ENCODE measurements at regions not wholly inside any gene's neighbourhood (a gene's known extent, or its start where the extent isn't known, plus 50 kb on each side); places are given as distances from the start of the nearest gene placed in this dataset.

DNA sequence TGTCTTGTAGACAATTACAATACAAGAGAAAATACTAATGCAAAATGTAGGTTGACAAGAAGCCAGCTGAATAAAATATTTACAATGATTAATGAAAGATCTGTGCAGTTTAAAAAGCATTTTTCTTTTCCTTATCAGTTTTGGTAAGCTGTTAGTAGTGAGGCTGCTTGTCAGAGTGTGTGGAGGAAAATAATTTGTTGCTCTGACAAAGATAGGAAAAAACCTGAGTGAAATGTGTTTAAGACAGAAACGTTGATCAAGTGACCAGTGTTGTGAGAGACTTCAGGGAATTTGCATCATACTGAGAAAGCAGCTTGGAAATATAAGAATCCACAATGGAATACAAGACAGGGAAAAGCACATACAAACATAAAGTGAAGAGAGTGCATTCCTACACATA is 360.3 kb upstream of the CDH18 start:
- TF ChIP-seq, protein P1, sequence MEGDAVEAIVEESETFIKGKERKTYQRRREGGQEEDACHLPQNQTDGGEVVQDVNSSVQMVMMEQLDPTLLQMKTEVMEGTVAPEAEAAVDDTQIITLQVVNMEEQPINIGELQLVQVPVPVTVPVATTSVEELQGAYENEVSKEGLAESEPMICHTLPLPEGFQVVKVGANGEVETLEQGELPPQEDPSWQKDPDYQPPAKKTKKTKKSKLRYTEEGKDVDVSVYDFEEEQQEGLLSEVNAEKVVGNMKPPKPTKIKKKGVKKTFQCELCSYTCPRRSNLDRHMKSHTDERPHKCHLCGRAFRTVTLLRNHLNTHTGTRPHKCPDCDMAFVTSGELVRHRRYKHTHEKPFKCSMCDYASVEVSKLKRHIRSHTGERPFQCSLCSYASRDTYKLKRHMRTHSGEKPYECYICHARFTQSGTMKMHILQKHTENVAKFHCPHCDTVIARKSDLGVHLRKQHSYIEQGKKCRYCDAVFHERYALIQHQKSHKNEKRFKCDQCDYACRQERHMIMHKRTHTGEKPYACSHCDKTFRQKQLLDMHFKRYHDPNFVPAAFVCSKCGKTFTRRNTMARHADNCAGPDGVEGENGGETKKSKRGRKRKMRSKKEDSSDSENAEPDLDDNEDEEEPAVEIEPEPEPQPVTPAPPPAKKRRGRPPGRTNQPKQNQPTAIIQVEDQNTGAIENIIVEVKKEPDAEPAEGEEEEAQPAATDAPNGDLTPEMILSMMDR (IDR thresholded peaks at IDR 0.05), result no peak
- TF ChIP-seq EZH2 (IDR thresholded peaks at IDR 0.05; ENCODE audit: borderline replicate concordance, insufficient read depth, low read depth, low read length, poor library complexity, severe bottlenecking), result no peak
- WGBS (ENCODE audit: insufficient coverage), result 43% methylated on average over 1 of the region's 1 CpG

DNA sequence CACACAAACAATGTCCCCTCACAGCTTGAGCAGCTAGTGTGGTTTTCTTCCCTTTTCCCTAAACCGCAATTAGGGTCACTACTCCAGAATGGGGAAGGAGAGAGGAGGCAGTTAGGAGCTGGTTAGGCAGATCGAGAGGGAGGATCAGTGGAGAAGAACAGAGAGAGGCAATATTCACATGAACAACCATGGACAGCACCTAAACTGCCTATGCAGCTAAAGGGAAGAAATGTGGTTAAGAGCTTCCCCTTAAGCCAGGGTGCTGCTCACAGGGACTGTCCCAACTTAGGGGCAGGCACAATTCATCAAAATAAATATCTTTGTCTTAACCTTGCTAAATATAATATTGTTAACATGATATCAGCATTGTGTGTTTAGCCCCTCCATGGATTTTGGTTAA is 359.3 kb upstream of the CDH18 start:
- Histone ChIP-seq H4K20me1 (ENCODE audit: control insufficient read depth, insufficient read depth, low read length, poor library complexity, severe bottlenecking) (no peaks in the 10 kb centered on the region), H3K27me3 (replicated peaks in 1 of 4; ENCODE audit: control extremely low read depth in 1 of 4, control insufficient read depth in 3 of 4, insufficient read depth in 4 of 4, low read length in 3 of 4) (no peaks in the 10 kb centered on the region), H3K4me1 (ENCODE audit: control insufficient read depth in 2 of 2, insufficient read depth in 2 of 2, low read length in 2 of 2) (no peaks in the 10 kb centered on the region), H3K36me3 (replicated peaks in 1 of 2; ENCODE audit: control extremely low read depth in 1 of 2, control insufficient read depth in 1 of 2, extremely low read depth in 1 of 2, insufficient read depth in 2 of 2, low read length in 1 of 2) (no peaks in the 10 kb centered on the region), H3K9ac (ENCODE audit: low read length) (no peak overlapping the region), H3K79me2 (ENCODE audit: control insufficient read depth, insufficient read depth, low read length) (no peaks in the 10 kb centered on the region), H3K4me3 (ENCODE audit: control extremely low read depth in 1 of 5, extremely low read depth in 1 of 5, insufficient read depth in 1 of 5, low read depth in 2 of 5, low read length in 4 of 5) (no peak overlapping the region), H3K4me2 (replicated peaks; ENCODE audit: low read depth, low read length, poor library complexity, severe bottlenecking) (no peak overlapping the region), H3K9me3 (ENCODE audit: control extremely low read depth in 1 of 3, control insufficient read depth in 2 of 3, insufficient read depth in 1 of 3, low read length in 2 of 3) (peaks cover 0 to 3% (median 0%) of the 10 kb centered on the region in 3 donors), H2AFZ (ENCODE audit: insufficient read depth, low read depth, low read length, poor library complexity, severe bottlenecking) (no peak overlapping the region), H3K27ac (ENCODE audit: low read length in 2 of 2) (no peak overlapping the region)
- TF ChIP-seq, protein P1 (IDR thresholded peaks at IDR 0.05), result no peak
- TF ChIP-seq EZH2 (IDR thresholded peaks at IDR 0.05; ENCODE audit: borderline replicate concordance, insufficient read depth, low read depth, low read length, poor library complexity, severe bottlenecking), result no peak
- no peak overlapping the region for H3K4me3 Mint-ChIP-seq
- H3K4me1 Mint-ChIP-seq, result no peaks in the 10 kb centered on the region
- H3K9me3 Mint-ChIP-seq (ENCODE audit: insufficient read depth), result no peaks in the 10 kb centered on the region
- H3K27ac Mint-ChIP-seq, result no peak overlapping the region
- no peak for DNase-seq
- H3K27me3 Mint-ChIP-seq, result no peaks in the 10 kb centered on the region
- intact Hi-C loops (cut with micrococcal nuclease), result no loop called here
- ChIA-PET CTCF (no interaction called here), POLR2A (no interaction called here)
- WGBS (ENCODE audit: insufficient coverage), result no CpG with 5 or more reads among the region's 2 CpGs
- ATAC-seq (ENCODE audit: low read depth), result no peak

More for the DNA sequence above, 360.3 kb upstream of the CDH18 start:
- Histone ChIP-seq H3K4me3 (ENCODE audit: control extremely low read depth in 1 of 5, extremely low read depth in 1 of 5, insufficient read depth in 1 of 5, low read depth in 2 of 5, low read length in 4 of 5) (no peak overlapping the region), H3K4me2 (replicated peaks; ENCODE audit: low read depth, low read length, poor library complexity, severe bottlenecking) (no peak overlapping the region), H3K79me2 (ENCODE audit: control insufficient read depth, insufficient read depth, low read length) (no peaks in the 10 kb centered on the region), H3K9ac (ENCODE audit: low read length) (no peak overlapping the region), H3K36me3 (replicated peaks in 1 of 2; ENCODE audit: control extremely low read depth in 1 of 2, control insufficient read depth in 1 of 2, extremely low read depth in 1 of 2, insufficient read depth in 2 of 2, low read length in 1 of 2) (no peaks in the 10 kb centered on the region), H3K4me1 (ENCODE audit: control insufficient read depth in 2 of 2, insufficient read depth in 2 of 2, low read length in 2 of 2) (no peaks in the 10 kb centered on the region), H3K9me3 (ENCODE audit: control extremely low read depth in 1 of 3, control insufficient read depth in 2 of 3, insufficient read depth in 1 of 3, low read length in 2 of 3) (peaks cover 0 to 3% (median 0%) of the 10 kb centered on the region in 3 donors), H2AFZ (ENCODE audit: insufficient read depth, low read depth, low read length, poor library complexity, severe bottlenecking) (no peak overlapping the region), H3K27ac (ENCODE audit: low read length in 2 of 2) (no peak overlapping the region), H4K20me1 (ENCODE audit: control insufficient read depth, insufficient read depth, low read length, poor library complexity, severe bottlenecking) (no peaks in the 10 kb centered on the region), H3K27me3 (replicated peaks in 1 of 4; ENCODE audit: control extremely low read depth in 1 of 4, control insufficient read depth in 3 of 4, insufficient read depth in 4 of 4, low read length in 3 of 4) (no peaks in the 10 kb centered on the region)
- ChIA-PET CTCF (no interaction called here), POLR2A (no interaction called here)
- Mint-ChIP-seq H3K9me3 (ENCODE audit: insufficient read depth) (no peaks in the 10 kb centered on the region), H3K4me1 (no peaks in the 10 kb centered on the region), H3K27me3 (no peaks in the 10 kb centered on the region), H3K4me3 (no peak overlapping the region), H3K27ac (no peak overlapping the region)
- ATAC-seq (ENCODE audit: low read depth), result no peak
- intact Hi-C loops (cut with micrococcal nuclease), result no loop called here
- DNase-seq, result no peak

Measured in B cell (primary cell).